Fibroblast of the aortic adventitia (primary cell): ENCODE measurements at regions not wholly inside any gene's neighbourhood (a gene's known extent, or its start where the extent isn't known, plus 50 kb on each side); places are given as distances from the start of the nearest gene placed in this dataset.
"Not testable (repeated sequence)": the region's sequence is repeated elsewhere in the genome, so short reads cannot be mapped to it uniquely, and the experiment has no call there.

ENCODE experiments used
- DNase-seq: peaks from one replicate; pipeline ENCODE4 v3.0.0-alpha.2; 2010; ENCODE audit warnings: low read depth
- H3K4me3 ChIP-seq: 2 replicates; pipeline ENCODE4 v1.5.1; 2011; ENCODE audit warnings: low read depth, mild to moderate bottlenecking, control low read depth, low read length, moderate library complexity
- TF ChIP-seq, protein P1 (sequence below): IDR thresholded peaks from 2 replicates; pipeline ENCODE4 v1.5.1; 2011; ENCODE audit warnings: mild to moderate bottlenecking, low read length, control low read depth, inconsistent platforms; ENCODE audit not compliant: insufficient read depth

DNA sequence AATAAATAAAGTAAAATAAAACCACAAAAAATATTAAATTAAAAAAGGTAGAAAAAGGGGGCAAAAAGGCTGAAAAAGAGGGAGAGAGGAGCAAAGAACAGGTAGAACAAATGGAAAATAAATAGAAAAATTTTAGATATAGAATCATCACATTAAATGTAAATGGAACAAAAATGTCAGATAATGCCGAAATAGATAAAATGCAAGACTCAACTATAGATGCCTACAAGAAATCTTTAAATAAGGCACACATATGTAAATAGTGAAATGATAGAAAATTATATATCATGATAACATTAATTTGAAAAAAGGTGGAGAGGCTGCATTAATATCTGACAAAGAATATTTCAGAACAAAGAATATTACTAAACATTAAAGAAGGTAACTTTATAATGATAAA, 477.1 kb upstream of the SPRY2 start:
- no peak for DNase-seq
- TF ChIP-seq, protein P1, sequence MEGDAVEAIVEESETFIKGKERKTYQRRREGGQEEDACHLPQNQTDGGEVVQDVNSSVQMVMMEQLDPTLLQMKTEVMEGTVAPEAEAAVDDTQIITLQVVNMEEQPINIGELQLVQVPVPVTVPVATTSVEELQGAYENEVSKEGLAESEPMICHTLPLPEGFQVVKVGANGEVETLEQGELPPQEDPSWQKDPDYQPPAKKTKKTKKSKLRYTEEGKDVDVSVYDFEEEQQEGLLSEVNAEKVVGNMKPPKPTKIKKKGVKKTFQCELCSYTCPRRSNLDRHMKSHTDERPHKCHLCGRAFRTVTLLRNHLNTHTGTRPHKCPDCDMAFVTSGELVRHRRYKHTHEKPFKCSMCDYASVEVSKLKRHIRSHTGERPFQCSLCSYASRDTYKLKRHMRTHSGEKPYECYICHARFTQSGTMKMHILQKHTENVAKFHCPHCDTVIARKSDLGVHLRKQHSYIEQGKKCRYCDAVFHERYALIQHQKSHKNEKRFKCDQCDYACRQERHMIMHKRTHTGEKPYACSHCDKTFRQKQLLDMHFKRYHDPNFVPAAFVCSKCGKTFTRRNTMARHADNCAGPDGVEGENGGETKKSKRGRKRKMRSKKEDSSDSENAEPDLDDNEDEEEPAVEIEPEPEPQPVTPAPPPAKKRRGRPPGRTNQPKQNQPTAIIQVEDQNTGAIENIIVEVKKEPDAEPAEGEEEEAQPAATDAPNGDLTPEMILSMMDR = no peak
- H3K4me3 ChIP-seq = no peak overlapping the region

DNA sequence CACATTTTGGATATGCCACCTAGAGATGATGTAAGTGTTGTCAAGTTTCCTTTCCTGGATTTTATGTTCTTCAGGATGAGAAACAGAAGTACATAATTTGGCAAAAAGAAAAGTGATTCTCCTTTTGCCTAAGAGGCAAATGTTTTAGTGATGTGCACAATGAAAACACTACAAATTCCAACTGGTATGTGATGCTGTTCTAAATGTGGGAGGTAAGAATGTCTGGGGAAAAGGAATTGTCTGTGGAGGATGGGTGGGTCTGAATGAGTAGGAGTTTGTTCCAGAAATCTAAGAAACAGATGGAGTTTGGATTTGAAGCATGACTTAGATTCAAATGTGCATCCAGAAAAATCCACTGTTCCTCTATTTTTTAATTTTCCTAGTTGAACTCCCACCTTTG, 473.6 kb upstream of the SPRY2 start:
- TF ChIP-seq, protein P1 = no peak
- DNase-seq = peak; percentile 40
- no peak overlapping the region for H3K4me3 ChIP-seq

DNA sequence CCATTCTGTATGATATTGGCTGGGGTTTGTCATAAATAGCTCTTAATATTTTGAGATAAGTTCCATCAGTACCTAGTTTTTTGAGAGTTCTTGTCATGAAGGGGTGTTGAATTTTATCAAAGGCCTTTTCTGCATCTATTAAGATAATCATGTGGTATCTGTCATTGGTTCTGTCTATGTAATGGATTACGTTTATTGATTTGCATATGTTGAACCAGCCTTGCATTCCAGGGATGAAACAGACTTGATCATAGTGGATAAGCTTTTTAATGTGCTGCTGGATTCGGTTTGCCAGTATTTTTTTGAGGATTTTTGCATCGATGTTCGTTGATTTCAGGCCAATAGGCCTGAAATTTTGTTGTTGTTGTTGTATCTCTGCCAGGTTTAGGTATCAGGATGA, 469.4 kb upstream of the SPRY2 start:
- DNase-seq, H3K4me3 ChIP-seq: not testable (repeated sequence)

DNA sequence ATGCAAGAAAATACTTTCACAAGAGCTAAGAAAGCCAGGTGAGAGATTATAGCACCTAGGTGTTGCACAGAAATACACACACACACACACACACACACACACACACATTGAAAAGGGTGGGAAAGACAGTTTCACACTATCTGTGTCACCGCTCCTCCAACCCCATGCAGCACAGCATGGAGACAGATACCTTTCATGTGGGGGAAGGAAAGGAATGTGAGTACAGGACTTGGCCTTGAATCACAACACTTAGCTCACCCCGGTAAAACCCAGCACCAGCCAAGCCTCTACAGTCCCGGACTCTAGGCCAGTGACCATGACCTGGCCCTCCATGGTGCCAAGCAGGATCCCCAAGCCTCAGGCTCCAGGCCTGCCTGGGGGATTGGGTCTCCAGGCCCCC, 462.0 kb upstream of the SPRY2 start:
- TF ChIP-seq, protein P1 = no peak
- no peak overlapping the region for H3K4me3 ChIP-seq
- DNase-seq = no peak

DNA sequence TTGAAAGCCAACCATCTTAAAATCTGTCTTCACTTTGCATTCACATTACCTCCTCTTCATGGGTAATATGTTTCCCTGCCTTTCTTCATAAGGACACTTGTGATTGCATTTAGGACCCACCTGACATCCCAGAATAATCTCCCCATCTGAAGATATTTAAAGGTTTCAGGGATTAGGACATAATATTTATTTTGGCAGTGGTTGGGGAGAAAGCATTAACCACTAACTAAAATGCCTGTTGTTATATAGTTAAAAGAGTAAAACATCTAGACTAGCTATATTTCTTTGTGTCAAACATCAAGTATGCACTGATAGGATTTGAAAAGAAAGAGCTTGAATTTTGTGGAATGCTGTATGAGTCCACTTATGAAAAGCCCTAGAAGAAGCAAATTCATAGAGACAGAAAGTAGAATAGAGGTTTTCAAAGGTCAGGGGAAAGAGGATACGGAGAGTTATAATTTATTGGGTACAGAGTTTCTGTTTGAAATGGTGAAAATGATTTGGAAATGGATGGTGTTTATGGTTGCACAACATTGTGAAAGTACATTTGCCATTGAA, 457.7 kb upstream of the SPRY2 start:
- TF ChIP-seq, protein P1 = no peak
- H3K4me3 ChIP-seq = no peak overlapping the region
- DNase-seq = no peak

DNA sequence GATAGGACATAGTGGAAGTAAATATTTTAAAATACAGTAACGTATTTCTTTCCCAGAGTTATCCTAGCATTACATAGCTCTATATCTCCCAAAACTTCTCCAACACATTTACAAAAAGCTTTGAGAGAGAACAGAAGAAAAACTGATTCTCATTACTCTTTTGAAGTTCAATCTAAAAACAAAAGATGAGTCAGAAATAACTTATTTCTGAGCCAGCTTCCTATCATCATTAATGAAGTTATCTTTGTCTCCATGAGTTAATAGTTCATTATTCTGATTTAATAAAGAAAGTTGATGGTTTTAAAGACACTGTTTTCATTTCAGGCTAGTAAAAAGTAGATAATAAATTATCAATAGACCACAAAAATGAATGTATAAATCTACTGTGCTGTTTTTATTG, 446.7 kb upstream of the SPRY2 start:
- TF ChIP-seq, protein P1 = no peak
- no peak for DNase-seq
- no peak overlapping the region for H3K4me3 ChIP-seq

DNA sequence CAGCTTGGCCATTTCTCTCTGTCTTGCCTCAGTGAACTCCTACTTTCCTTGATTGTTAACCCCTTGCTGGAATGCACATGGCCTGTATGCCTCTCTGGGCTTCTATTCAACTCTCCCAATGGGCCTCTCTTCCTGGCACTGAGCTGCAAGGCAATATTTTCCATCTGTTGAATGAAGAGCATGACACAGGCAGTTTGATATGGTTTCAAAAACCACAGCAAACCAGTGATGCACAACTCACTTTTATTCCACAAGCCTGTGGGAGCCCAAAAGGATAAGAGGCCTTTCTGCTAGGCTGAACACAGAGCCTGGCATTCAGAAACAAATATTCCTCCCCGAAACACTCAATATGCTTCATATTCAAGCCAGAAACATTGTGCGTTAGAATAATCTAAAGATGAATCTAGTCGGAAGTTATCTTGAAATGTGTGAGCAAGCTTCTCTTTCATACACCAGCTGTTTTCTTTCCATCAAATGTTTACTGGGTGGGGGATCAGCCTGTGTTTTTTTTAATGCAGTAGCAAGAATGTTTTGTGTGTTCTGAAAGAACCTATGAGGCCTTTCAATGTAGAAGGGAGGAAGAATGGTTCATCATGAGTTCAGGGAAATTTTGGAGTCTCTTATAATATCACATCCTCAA, 443.1 kb upstream of the SPRY2 start:
- DNase-seq = peak; percentile 77
- TF ChIP-seq, protein P1 = no peak

More for the DNA sequence above, 443.1 kb upstream of the SPRY2 start:
- H3K4me3 ChIP-seq = no peak overlapping the region
